ENCODE measurements at regions not wholly inside any gene's neighbourhood (a gene's known extent, or its start where the extent isn't known, plus 50 kb on each side); places are given as distances from the start of the nearest gene placed in this dataset.

GRCh38 chr18:42657551-42657950 lies 457.9 kb downstream of the RIT2 start:
- no peaks in the 10 kb centered on the region; the same call in 1 of the 2 replicates for H3K9me3 ChIP-seq (ENCODE audit: insufficient read depth, low read length)
- DNase-seq (ENCODE audit: low read depth, low spot score) = no peak
- H3K36me3 ChIP-seq (ENCODE audit: insufficient read depth, insufficient read length, low read length) = no peaks in the 10 kb centered on the region
- H3K4me3 ChIP-seq (ENCODE audit: insufficient read length, low read depth) = no peak overlapping the region
- TF ChIP-seq SUZ12 (IDR thresholded peaks at IDR 0.05; ENCODE audit: extremely low read depth, insufficient read depth, insufficient read length) (no peak), ZNF274 (IDR thresholded peaks at IDR 0.05; ENCODE audit: low read depth, low read length) (no peak), YY1 (IDR thresholded peaks at IDR 0.05; ENCODE audit: insufficient read depth, insufficient read length) (no peak)
- no peak overlapping the region for H3K9ac ChIP-seq (ENCODE audit: insufficient read length, low read depth)
- no peaks in the 10 kb centered on the region for H3K27me3 ChIP-seq (ENCODE audit: insufficient read depth, insufficient read length)
- H3K4me1 ChIP-seq (ENCODE audit: insufficient read depth, insufficient read length) = no peaks in the 10 kb centered on the region

- Histone ChIP-seq H3K4me3 (ENCODE audit: insufficient read length, low read depth) (no peak overlapping the region), H3K9ac (ENCODE audit: insufficient read length, low read depth) (no peak overlapping the region), H3K9me3 (ENCODE audit: insufficient read depth, low read length) (no peaks in the 10 kb centered on the region), H3K4me1 (ENCODE audit: insufficient read depth, insufficient read length) (no peaks in the 10 kb centered on the region), H3K36me3 (ENCODE audit: insufficient read depth, insufficient read length, low read length) (no peaks in the 10 kb centered on the region), H3K27me3 (ENCODE audit: insufficient read depth, insufficient read length) (no peaks in the 10 kb centered on the region)
- TF ChIP-seq YY1 (IDR thresholded peaks at IDR 0.05; ENCODE audit: insufficient read depth, insufficient read length) (no peak), ZNF274 (IDR thresholded peaks at IDR 0.05; ENCODE audit: low read depth, low read length) (no peak), SUZ12 (IDR thresholded peaks at IDR 0.05; ENCODE audit: extremely low read depth, insufficient read depth, insufficient read length) (no peak)
- DNase-seq (ENCODE audit: low read depth, low spot score) = no peak
These were observed 457.3 kb downstream of the RIT2 start for GRCh38 chr18:42658171-42658570.

- Histone ChIP-seq H3K36me3 (ENCODE audit: insufficient read depth, insufficient read length, low read length) (no peaks in the 10 kb centered on the region), H3K4me1 (ENCODE audit: insufficient read depth, insufficient read length) (no peaks in the 10 kb centered on the region), H3K27me3 (ENCODE audit: insufficient read depth, insufficient read length) (no peaks in the 10 kb centered on the region), H3K4me3 (ENCODE audit: insufficient read length, low read depth) (no peak overlapping the region), H3K9me3 (ENCODE audit: insufficient read depth, low read length) (no peaks in the 10 kb centered on the region), H3K9ac (ENCODE audit: insufficient read length, low read depth) (no peak overlapping the region)
- no peak for DNase-seq (ENCODE audit: low read depth, low spot score)
- no peak for TF ChIP-seq SUZ12 (IDR thresholded peaks at IDR 0.05; ENCODE audit: extremely low read depth, insufficient read depth, insufficient read length)
- TF ChIP-seq ZNF274 (IDR thresholded peaks at IDR 0.05; ENCODE audit: low read depth, low read length) = no peak
- no peak for TF ChIP-seq YY1 (IDR thresholded peaks at IDR 0.05; ENCODE audit: insufficient read depth, insufficient read length)
These were observed 456.3 kb downstream of the RIT2 start for GRCh38 chr18:42659187-42659586.

DNA sequence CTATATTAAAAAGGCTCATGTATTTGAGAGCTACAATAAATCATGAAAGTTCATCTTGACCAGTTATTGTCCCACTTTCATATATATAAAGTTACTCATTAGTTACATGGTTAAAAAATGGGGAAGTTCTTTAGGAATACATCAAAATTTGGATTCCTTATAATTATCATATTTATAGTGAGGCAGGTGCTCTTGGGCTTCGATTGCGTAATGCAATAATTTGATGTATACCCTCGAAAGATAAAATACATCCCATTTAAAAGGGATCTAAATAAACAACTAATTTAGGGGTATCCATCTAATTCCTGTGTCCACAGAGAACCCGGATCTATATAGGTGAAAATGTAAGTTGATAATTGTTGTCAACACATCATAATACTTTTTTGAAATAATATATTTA lies 444.6 kb downstream of the RIT2 start:
- no peaks in the 10 kb centered on the region for H3K36me3 ChIP-seq (ENCODE audit: insufficient read depth, insufficient read length, low read length)
- no peak overlapping the region for H3K4me3 ChIP-seq (ENCODE audit: insufficient read length, low read depth)
- no peak for DNase-seq (ENCODE audit: low read depth, low spot score)
- TF ChIP-seq ZNF274 (IDR thresholded peaks at IDR 0.05; ENCODE audit: low read depth, low read length) = no peak
- TF ChIP-seq YY1 (IDR thresholded peaks at IDR 0.05; ENCODE audit: insufficient read depth, insufficient read length) = no peak
- no peak for TF ChIP-seq SUZ12 (IDR thresholded peaks at IDR 0.05; ENCODE audit: extremely low read depth, insufficient read depth, insufficient read length)
- H3K4me1 ChIP-seq (ENCODE audit: insufficient read depth, insufficient read length) = no peaks in the 10 kb centered on the region
- H3K9ac ChIP-seq (ENCODE audit: insufficient read length, low read depth) = no peak overlapping the region
- H3K27me3 ChIP-seq (ENCODE audit: insufficient read depth, insufficient read length) = no peaks in the 10 kb centered on the region
- H3K9me3 ChIP-seq (ENCODE audit: insufficient read depth, low read length) = no peaks in the 10 kb centered on the region

GRCh38 chr18:42675810-42676209 lies 439.7 kb downstream of the RIT2 start:
- Histone ChIP-seq H3K9ac (ENCODE audit: insufficient read length, low read depth) (no peak overlapping the region), H3K9me3 (ENCODE audit: insufficient read depth, low read length) (no peaks in the 10 kb centered on the region)
- no peak for TF ChIP-seq SUZ12 (IDR thresholded peaks at IDR 0.05; ENCODE audit: extremely low read depth, insufficient read depth, insufficient read length)
- no peak for TF ChIP-seq ZNF274 (IDR thresholded peaks at IDR 0.05; ENCODE audit: low read depth, low read length)
- no peak for TF ChIP-seq YY1 (IDR thresholded peaks at IDR 0.05; ENCODE audit: insufficient read depth, insufficient read length)

GRCh38 chr18:42683094-42683493 lies 432.4 kb downstream of the RIT2 start:
- H3K36me3 ChIP-seq (ENCODE audit: insufficient read depth, insufficient read length, low read length) = no peaks in the 10 kb centered on the region
- no peak overlapping the region for H3K9ac ChIP-seq (ENCODE audit: insufficient read length, low read depth)
- H3K27me3 ChIP-seq (ENCODE audit: insufficient read depth, insufficient read length) = no peaks in the 10 kb centered on the region
- DNase-seq (ENCODE audit: low read depth, low spot score) = no peak
- H3K4me1 ChIP-seq (ENCODE audit: insufficient read depth, insufficient read length) = no peaks in the 10 kb centered on the region
- TF ChIP-seq SUZ12 (IDR thresholded peaks at IDR 0.05; ENCODE audit: extremely low read depth, insufficient read depth, insufficient read length) = no peak
- TF ChIP-seq YY1 (IDR thresholded peaks at IDR 0.05; ENCODE audit: insufficient read depth, insufficient read length) = no peak
- TF ChIP-seq ZNF274 (IDR thresholded peaks at IDR 0.05; ENCODE audit: low read depth, low read length) = no peak
- H3K4me3 ChIP-seq (ENCODE audit: insufficient read length, low read depth) = no peak overlapping the region
- H3K9me3 ChIP-seq (ENCODE audit: insufficient read depth, low read length) = 0 out of 2 replicates have a peak, but pooled peaks cover 3% of the 10 kb centered on the region

More at GRCh38 chr18:42675810-42676209, 439.7 kb downstream of the RIT2 start:
- H3K27me3 ChIP-seq (ENCODE audit: insufficient read depth, insufficient read length) = no peaks in the 10 kb centered on the region
- H3K4me3 ChIP-seq (ENCODE audit: insufficient read length, low read depth) = no peak overlapping the region
- H3K36me3 ChIP-seq (ENCODE audit: insufficient read depth, insufficient read length, low read length) = no peaks in the 10 kb centered on the region
- H3K4me1 ChIP-seq (ENCODE audit: insufficient read depth, insufficient read length) = no peaks in the 10 kb centered on the region
- no peak for DNase-seq (ENCODE audit: low read depth, low spot score)

GRCh38 chr18:42689310-42689709 lies 426.2 kb downstream of the RIT2 start:
- H3K27me3 ChIP-seq (ENCODE audit: insufficient read depth, insufficient read length) = no peaks in the 10 kb centered on the region
- 0 out of 2 replicates have a peak, but pooled peaks cover 3% of the 10 kb centered on the region for H3K9me3 ChIP-seq (ENCODE audit: insufficient read depth, low read length)
- no peaks in the 10 kb centered on the region for H3K4me1 ChIP-seq (ENCODE audit: insufficient read depth, insufficient read length)
- TF ChIP-seq ZNF274 (IDR thresholded peaks at IDR 0.05; ENCODE audit: low read depth, low read length) (no peak), YY1 (IDR thresholded peaks at IDR 0.05; ENCODE audit: insufficient read depth, insufficient read length) (no peak), SUZ12 (IDR thresholded peaks at IDR 0.05; ENCODE audit: extremely low read depth, insufficient read depth, insufficient read length) (no peak)
- no peak for DNase-seq (ENCODE audit: low read depth, low spot score)
- H3K4me3 ChIP-seq (ENCODE audit: insufficient read length, low read depth) = no peak overlapping the region
- H3K36me3 ChIP-seq (ENCODE audit: insufficient read depth, insufficient read length, low read length) = no peaks in the 10 kb centered on the region
- no peak overlapping the region for H3K9ac ChIP-seq (ENCODE audit: insufficient read length, low read depth)

Measured in NT2/D1 (cell line).